HUDEP-2 (cell line): ENCODE measurements at regions not wholly inside any gene's neighbourhood (a gene's known extent, or its start where the extent isn't known, plus 50 kb on each side); places are given as distances from the start of the nearest gene placed in this dataset.
A peak's percentile ranks its signal among the peaks of the same experiment; 100 is the strongest.

Experiments
- DNase-seq, 76 experiments: peaks; one replicate each; lab custom pipeline; 2025; ENCODE audit not compliant: unreplicated experiment in 76 of 76; lab: John Stamatoyannopoulos, UW

DNA sequence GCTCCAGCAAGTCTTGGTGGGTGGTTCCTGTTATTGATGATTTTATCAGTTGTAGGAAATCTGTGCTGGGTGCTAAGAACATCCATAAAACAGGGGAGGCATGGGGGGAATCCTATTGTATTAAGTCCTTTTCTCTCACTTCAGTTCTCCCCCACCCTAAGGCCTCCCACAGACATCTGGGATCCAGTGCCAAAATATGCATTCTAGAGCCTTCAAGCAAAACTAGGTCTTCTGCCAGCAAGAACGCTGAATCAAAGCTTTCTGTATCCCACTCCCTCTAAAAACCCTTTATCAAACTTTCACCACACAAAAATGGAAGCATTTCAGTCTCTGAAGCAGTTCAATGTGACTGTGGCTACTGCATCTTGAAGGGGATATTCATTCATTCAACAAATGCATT, 281.9 kb downstream of the GAS1 start:
- DNase-seq, result no peak

DNA sequence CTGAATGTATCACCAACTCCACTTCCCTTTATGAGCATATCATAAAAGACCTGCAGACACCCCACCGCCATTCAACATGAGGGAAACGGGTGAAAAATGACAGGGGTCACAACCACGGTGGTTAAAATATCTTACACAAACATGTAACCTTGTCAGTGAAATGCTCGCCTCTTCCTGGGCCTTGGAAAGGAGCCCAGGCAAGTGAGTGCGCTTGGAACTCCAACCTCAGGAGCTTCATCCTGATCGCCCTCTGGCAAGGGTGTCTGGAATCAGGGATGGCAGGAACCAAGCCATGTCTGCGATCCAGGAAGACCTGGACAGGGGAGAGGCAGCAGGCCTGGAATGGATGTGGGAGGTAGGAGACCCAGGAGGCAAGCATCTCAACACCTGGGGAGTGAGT, 282.7 kb downstream of the GAS1 start:
- no peak for DNase-seq

DNA sequence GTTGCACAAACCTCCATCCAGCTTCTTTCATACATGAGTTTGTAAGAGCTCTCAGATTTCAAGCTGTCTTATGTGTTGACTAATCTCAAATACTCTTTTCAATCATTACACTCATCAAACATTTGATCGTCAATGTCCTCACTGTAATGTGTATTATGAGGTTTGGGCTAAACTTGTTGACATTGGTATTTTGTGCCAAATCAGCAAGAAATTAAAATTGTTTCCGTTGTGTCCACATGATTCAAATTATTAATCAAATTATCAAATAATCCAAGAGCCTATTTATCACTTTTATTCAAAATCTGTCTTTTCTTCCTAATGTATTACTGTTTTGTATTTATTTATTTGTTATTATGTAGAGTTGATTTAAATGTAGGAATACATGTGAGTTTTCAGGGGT, 283.4 kb downstream of the GAS1 start:
- no peak for DNase-seq

DNA sequence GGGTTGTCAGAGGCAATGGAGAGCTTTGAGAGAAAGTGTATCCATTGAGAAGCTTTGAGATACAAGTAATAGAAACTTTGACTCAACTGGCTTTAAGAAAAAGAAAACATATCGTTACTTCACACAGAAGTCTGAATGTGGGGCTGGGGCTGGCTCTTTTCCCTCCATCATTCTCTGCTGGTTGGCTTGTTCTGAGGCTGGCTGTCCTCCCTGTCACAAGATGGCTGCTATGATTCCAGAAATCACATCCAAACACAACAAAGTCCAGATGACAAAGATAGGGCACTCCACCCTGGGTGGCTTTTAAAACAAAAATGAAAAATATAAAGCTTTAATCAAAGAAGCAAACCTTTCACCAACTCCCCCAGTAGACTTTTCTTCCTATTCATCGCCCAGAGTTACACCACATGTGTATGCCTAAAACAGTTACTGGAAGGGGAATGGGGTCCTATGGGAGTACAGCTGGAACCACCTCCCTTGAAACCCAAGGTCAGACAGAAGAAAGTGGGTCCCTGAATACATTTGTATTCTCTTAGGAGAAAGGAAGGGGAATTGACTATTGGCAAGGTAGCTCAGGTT, 284.3 kb downstream of the GAS1 start:
- DNase-seq, result no peak

DNA sequence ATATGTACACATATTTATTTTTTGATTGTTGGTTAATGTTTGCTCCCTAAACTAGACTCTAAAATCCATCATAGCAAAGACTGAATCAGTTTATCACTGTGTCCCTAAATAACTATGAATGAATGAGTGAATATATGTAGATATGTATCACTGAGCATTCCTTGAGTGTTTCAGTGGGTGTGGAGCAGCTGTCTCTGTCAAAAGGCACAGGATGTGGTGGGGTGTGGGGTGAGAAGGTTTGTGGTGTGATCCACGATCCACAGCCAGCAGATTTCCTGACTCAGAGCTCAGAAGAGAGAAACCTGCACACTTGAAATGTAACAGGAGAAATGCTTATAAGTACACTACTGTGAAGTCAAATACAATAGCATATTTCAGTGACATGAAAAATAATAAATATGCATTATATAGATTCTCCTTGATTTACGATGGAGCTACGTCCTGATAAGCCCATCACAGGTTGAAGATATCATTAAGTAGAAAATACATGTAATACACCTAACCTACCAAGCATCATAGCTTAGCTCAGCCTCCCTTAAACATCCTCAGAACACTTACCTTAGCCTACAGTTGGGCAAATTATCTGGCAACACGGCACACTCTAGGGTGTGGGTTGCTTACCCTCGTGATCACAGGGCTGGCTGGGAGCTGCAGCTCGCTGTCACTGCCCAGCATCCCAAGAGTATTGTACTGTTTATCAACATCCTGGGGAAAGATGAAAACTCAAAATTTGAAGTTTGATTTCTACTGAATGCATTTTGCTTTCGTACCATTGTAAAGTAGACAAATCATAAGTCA, 287.0 kb downstream of the GAS1 start:
- no peak for DNase-seq

DNA sequence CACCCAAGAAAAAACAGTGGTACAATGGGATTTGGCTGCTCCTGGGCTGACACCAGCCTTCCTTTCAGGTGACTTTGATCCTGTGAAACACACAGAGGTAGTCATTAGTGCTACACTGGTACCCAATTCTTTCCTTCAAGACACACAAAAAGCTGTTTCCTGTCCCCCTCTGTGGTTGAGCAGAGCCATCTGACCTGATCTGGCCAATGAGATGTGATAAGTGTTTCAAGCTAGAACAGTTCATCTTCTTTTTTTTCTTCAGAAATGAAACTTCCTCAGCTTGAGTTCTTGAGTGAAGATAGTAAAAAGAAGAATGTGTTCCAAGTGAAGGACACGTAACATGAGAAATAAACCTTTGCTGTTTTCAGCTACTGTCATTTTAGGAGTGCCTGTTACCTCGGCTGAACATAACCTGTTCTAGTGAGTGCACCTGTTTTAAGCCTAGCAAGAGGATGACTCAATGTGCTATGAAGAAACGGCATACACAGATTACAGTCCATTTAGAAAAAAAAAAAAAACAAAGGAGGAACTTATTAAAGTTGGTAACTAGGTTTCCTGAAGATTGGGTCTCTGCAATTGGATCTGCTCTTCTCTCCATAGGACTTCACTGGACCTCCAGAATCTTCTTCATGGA, 287.8 kb downstream of the GAS1 start:
- DNase-seq, result no peak

DNA sequence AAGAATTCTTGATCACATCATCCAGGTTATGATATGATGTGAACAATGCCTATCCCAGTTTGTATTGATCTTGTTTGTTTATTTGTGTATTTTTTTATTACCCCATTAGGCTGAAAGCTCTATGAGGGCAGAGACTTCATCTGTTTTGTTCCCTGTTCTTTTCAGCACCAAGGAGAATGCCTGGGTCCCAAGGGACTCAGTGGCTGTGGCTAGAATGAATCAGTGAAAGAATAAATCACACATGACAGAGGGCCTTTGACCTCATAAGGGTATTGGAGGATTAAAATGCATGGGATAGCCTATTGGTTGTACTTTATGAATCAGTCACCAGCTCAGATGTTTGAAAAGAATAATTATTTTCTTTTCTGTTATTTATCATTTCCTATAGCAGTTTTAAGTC, 292.2 kb downstream of the GAS1 start:
- no peak for DNase-seq

DNA sequence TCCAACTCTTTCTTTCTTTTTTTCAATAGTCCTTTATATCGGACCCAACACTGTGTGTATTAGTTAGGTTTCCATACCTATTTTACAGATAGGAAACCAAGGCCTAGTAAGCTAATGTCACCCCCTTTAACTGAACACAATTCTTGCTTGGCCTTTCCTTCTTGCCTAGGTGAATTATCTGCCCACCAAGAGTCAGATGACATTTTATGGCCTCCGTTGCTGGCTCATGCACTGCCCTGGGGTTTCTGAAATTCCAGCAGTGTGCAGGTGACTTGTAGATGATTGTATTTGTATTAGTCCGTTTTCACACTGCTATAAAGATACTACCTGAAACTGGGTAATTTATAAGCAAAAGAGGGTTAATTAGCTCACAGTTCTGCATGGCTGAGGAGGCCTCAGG, 293.8 kb downstream of the GAS1 start:
- DNase-seq, result no peak

DNA sequence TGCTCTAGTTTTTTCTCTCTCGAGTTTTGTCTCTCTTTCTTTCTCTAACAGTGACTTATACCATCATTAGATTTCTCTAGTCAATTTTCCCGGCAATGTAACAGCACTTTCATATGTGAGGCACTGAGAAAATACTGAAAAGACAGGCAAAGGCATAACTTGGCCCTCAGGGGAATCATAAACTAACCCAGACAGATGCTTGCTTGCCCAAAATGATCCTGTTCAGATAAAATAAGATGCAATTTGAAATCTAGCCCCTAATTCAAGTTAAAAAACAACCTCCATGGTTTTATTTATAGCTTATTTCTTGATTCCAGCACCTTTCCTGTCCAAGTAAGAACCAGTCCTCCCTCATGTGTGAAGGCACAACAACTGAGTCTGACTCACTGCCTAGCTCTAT, 294.6 kb downstream of the GAS1 start:
- no peak for DNase-seq

DNA sequence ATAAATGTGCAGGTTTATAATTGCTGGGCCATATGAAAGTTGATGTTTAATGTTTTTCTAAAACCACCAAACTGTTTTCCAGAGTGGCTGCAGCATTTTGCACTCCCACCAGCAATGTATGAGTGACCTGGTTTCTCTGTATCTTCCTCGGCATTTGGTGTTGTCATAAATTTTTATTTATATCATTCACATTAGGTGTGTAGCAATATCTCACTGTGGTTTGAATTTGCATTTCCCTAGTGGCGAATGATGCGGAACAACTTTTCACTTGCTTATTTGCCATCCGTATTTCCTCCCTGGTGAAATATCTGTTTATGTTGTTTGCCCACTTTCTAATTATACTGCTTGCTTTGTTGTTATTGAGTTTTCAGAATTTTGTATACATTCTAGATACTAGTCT, 295.7 kb upstream of the TUT7 start:
- DNase-seq, result no peak

DNA sequence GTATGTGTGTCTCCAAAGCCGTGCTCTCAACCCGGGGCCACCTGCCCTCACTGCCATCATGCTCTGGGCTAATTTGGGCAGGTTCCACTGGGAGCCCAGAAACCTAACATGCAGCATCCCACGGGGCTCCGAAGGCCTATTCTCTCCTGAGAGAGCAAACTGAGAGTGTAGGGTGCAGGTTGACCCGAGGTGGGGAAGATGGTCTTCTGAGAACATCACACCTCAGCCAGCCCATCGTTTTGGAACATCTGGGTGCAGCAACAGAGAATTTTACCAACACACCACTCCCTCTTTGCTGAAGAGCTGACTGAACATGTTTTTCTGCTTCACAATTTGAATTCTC, 294.6 kb upstream of the TUT7 start:
- no peak for DNase-seq

DNA sequence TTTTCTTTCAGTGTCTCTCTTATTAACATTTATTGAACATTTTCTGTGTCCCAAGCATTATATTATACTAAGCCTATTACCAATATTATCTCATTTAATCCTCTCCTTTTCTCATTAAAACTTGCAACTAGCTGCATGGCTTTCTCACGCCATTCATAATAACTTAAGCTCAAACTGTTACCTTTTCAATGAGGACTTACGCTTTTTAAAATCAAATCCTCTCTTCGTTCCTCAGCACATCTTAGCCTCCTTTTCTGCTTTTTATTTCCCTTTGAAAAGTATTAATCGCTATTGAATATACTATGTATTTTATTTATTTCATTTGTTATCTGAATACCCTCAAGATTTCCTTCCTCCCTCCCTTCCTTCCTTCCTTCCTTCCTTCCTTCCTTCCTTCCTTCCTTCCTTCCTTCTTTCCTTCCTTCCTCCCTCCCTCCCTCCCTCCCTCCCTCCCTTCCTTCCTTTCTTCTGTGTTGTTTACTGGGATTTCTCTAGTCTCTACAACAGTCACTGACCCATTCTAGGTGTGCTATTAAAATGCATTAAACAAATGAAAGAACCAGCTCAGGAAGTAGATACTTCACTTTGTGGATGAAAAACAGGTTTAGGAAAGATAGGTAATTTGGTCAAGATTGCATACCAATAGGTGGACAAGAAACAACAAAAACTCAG, 294.1 kb upstream of the TUT7 start:
- no peak for DNase-seq

DNA sequence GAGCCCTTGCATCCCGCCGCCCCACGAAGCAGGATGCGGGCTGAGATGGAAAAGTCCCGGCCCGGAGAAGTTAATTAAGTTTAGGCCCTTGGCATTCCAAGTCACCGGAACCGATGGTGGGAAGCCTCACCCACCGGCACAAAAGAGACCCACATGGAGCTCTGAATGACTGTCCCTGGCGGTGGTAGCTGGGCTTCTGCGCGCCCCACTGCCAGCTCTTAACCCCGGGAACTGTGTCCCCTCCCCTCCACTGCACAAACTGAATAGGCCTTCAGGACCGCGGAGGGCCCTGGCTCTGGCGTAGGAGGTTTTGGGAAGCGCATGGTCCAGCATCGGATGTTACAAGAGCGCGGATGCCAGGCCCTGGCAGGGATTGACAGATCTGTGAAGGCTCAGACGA, 291.1 kb upstream of the TUT7 start:
- DNase-seq, result no peak

DNA sequence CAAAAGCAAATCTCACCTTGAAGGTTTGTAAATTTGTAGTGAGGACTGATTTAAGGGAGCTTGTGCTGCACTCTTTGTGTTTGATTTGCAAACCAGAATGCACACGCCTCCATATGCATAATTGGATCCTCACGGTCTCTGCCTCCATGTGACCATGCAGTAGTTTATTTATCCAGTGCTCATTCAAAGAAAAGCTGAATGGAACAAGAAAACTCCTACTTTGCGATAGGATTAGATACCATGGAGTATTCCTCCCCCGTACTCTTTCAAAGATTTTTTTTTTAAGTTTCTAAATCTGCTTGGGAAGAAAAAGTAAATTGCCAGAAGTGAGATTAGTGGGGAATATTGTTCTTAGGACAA, 290.4 kb upstream of the TUT7 start:
- DNase-seq, result no peak

DNA sequence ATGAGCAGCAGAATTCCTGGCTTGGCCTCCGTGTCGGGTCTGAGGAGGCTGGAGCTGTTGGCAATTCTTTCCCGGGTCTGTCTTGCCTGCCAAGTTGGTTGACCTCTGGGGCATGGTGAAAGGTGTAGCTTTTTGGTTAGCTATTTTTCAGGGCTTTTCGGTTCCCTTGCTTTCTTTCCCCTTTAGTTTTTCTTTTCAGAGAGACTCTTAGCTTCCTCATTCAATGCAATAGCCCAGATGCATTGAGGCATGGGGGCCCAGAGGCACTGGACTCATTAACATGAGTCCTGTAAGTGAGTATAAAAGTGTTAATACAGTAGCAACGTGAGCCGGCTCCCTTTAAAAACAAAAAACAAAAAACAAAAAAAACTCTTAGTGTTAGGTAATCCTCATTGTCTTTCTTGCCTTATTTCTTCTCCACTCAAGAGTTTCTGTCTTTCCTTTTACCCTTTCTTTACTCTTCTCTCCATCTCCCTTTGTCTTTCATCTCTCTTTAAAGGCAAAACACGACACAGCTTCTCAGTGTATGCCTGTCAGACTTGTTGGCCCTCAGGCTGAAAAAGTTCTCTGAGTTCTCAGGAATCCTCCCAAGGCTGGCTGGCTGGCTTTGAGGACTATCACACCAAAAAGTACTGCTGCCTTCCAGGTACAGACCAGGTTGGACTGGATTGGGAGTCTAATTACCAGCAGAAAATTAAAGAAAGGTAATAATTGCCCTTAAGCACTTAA, 289.9 kb upstream of the TUT7 start:
- no peak for DNase-seq

DNA sequence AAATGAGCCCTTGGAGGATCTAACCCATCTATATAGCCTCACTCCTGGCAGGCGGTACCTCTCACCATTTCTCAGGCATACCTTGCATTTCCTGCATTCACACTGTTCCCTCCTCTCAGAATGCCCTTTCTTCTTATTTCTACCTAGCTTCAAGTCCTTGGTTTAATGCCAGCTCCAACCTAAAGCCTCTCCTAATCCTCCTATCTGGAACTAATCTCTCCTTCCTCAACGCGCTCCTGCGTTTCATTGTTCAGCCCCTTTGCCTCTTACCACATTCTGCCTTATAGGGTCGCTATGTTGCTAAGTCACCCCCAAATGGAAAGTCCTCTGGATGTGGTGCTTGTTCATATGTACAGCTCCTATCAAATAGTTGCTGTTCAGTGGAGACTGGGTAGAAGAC, 288.5 kb upstream of the TUT7 start:
- DNase-seq, result no peak

DNA sequence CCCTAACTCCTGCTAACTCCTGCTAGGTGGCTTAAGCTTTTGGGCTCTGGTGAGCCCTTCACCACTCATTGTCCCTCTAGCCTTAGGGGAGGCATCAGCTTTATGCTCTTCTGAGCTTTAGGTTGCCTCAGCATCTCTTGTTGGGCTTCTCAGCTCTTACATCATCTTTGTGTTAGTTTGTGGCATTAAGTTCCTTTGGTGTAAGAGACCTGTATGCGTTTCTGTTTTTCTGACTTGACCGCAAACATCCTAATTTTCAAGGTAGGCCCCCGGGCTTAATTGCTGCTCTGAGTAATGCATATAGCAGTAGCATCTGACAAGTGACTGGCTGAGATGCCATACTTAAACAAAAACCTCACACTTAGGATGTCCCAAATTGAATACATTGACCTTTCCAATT, 287.8 kb upstream of the TUT7 start:
- no peak for DNase-seq

DNA sequence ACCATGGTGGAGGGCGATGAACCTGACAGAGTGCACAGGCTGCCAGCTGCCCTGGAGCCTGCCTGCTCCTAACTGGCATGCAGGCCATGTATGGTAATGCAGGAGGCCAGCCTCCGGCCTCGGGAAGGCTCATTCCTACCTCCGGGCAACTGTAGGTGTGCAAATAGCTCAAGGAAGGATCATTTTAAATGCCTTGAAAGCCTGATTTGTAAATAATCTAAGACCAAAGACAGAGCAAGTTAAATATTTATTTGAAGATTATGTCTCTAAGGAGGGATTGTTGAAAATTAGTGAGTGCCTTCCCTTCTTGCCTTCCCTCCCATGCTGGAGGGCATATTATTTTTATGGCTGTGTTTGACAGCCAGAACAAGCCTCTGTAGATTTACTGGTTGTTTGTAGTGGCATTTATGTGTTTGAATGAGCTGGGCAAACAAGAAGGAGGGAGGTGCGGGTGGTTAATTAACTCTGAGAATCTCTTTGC, 285.7 kb upstream of the TUT7 start:
- no peak for DNase-seq

DNA sequence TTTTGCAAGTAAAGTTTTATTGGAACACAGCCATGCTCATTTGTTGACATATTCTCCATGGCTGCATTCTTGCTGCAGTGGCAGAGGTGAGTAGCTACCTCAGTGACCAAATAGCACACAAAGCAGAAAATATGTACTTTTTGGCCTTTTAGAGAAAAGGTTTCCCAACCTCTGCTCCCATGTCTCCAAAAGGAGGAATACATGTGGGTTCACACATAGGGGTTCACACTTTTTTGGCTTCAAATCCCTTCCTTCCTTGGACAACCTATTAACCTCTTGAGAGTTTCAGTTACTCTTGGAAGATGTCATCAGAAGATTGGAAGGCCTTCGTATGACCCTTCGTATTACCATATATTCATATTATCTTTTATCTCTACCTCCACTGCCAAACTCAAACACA, 285.1 kb upstream of the TUT7 start:
- DNase-seq, result no peak

DNA sequence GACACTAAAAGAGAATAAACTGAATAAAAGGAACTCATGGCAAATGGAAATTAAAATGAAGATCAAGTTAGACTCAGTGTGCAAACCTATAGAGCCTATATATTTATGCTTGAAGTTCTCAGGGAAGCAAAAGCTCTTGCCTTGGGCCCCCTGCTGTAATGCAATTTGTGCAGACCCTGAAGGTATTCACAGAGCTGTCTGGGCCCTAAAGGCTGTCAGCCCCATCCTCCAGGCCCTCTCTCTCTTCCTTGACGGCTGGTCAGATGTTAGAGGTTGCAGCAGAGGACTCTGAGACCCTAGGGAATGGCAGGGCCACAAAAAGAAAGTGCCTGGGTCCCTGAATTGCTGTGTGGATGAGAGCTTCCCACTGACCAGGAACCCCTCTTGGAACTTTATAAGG, 283.9 kb upstream of the TUT7 start:
- no peak for DNase-seq

DNA sequence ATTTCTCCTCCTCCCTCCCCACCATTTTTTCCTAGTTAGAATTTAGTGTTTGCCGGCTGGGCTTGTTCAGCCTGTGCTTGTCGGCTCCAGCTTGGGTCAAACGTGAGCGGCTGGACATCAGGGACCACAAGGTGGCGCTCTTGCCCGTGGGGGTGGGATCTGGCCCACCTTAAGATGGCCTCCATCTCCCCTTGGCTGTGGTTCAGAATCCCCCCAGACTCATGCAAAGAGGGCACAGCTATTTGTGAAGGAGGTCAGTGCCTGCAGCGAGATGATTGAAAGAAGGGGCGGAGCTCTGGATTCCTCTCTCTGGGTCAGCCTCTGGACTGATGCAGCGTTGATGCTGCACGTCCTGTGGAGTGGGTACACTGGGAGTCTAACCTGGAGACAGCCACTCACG, 283.3 kb upstream of the TUT7 start:
- DNase-seq, result peak in 7 of 76 experiments; percentile 0 to 19 (median 3)
